HG02759 (cell line): ENCODE measurements at regions not wholly inside any gene's neighbourhood (a gene's known extent, or its start where the extent isn't known, plus 50 kb on each side); places are given as distances from the start of the nearest gene placed in this dataset.
A peak's percentile ranks its signal among the peaks of the same experiment; 100 is the strongest.

Experiments
- ATAC-seq: cut with Tn5 transposase; IDR thresholded peaks from one replicate; pipeline ENCODE4 v1.9.1; 2021; ENCODE audit warnings: mild to moderate bottlenecking, moderate library complexity; ENCODE audit not compliant: unreplicated experiment

GRCh38 chr10:2139746-2140145 lies 402.4 kb upstream of the ADARB2 start:
- no peak for ATAC-seq

GRCh38 chr10:2137549-2138174 lies 400.3 kb upstream of the ADARB2 start:
- ATAC-seq, result no peak

GRCh38 chr10:2130705-2131305 lies 393.5 kb upstream of the ADARB2 start:
- no peak for ATAC-seq

- no peak for ATAC-seq
Measured at GRCh38 chr10:2128991-2129390, 391.7 kb upstream of the ADARB2 start.

- no peak for ATAC-seq
Measured at GRCh38 chr10:2124135-2124534, 386.8 kb upstream of the ADARB2 start.

- ATAC-seq, result no peak
Measured at GRCh38 chr10:2122431-2123124, 385.3 kb upstream of the ADARB2 start.

- ATAC-seq, result no peak
Measured at GRCh38 chr10:2121929-2122328, 384.6 kb upstream of the ADARB2 start.

- ATAC-seq, result no peak
Measured at GRCh38 chr10:2121315-2121714, 384.0 kb upstream of the ADARB2 start.

GRCh38 chr10:2120746-2121145 lies 383.4 kb upstream of the ADARB2 start:
- ATAC-seq, result no peak

GRCh38 chr10:2119316-2119715 lies 382.0 kb upstream of the ADARB2 start:
- ATAC-seq, result no peak

- no peak for ATAC-seq
Measured at GRCh38 chr10:2118201-2118600, 380.9 kb upstream of the ADARB2 start.

GRCh38 chr10:2117641-2118040 lies 380.3 kb upstream of the ADARB2 start:
- no peak for ATAC-seq

GRCh38 chr10:2111965-2112364 lies 374.6 kb upstream of the ADARB2 start:
- ATAC-seq, result no peak

- ATAC-seq, result no peak
Measured at GRCh38 chr10:2108496-2108895, 371.2 kb upstream of the ADARB2 start.

- ATAC-seq, result no peak
Measured at GRCh38 chr10:2106641-2107040, 369.3 kb upstream of the ADARB2 start.

- ATAC-seq, result no peak
Measured at GRCh38 chr10:2099321-2099720, 362.0 kb upstream of the ADARB2 start.

GRCh38 chr10:2097937-2098336 lies 360.6 kb upstream of the ADARB2 start:
- no peak for ATAC-seq

GRCh38 chr10:2094171-2094570 lies 356.8 kb upstream of the ADARB2 start:
- ATAC-seq, result no peak

GRCh38 chr10:2083591-2083990 lies 346.3 kb upstream of the ADARB2 start:
- ATAC-seq, result no peak

GRCh38 chr10:2081501-2081900 lies 344.2 kb upstream of the ADARB2 start:
- ATAC-seq, result peak; percentile 63

GRCh38 chr10:2079603-2080078 lies 342.3 kb upstream of the ADARB2 start:
- ATAC-seq, result peak; percentile 58

- no peak for ATAC-seq
Measured at GRCh38 chr10:2077231-2077630, 339.9 kb upstream of the ADARB2 start.
